Thymus (tissue), 11 donors: ENCODE measurements at regions not wholly inside any gene's neighbourhood (a gene's known extent, or its start where the extent isn't known, plus 50 kb on each side); places are given as distances from the start of the nearest gene placed in this dataset.

Source experiments
- DNase-seq, 9 donors: peaks; one replicate each; pipeline ENCODE4 v3.0.0-alpha.2; 2013; ENCODE audit warnings: low spot score in 9 of 9, low read depth in 6 of 9, missing footprints in 1 of 9
- H3K27ac ChIP-seq, 2 donors: one replicate each; pipeline ENCODE4 v1.5.1; 2013; ENCODE audit warnings: control low read depth in 1 of 2, low read depth in 1 of 2, low read length in 1 of 2, mild to moderate bottlenecking in 1 of 2, moderate library complexity in 1 of 2
- H3K27me3 ChIP-seq, 2 donors: one replicate each; pipeline ENCODE4 v1.5.1; 2013; ENCODE audit warnings: low read length in 1 of 2; ENCODE audit not compliant: control insufficient read depth in 2 of 2, insufficient read depth in 1 of 2
- H3K36me3 ChIP-seq, 2 donors: one replicate each; pipeline ENCODE4 v1.5.1; 2013; ENCODE audit warnings: low read length in 1 of 2, mild to moderate bottlenecking in 1 of 2, moderate library complexity in 1 of 2; ENCODE audit not compliant: control insufficient read depth in 2 of 2, insufficient read depth in 2 of 2
- H3K4me1 ChIP-seq, 2 donors: one replicate each; pipeline ENCODE4 v1.5.1; 2013; ENCODE audit warnings: low read length in 2 of 2; ENCODE audit not compliant: control insufficient read depth in 2 of 2, insufficient read depth in 2 of 2
- H3K4me3 ChIP-seq, 2 donors: one replicate each; pipeline ENCODE4 v1.5.1; 2013; ENCODE audit warnings: low read length in 2 of 2, control low read depth in 1 of 2, mild to moderate bottlenecking in 1 of 2
- H3K9me3 ChIP-seq, 2 donors: one replicate each; pipeline ENCODE4 v1.5.1; 2013; ENCODE audit warnings: low read length in 1 of 2, mild to moderate bottlenecking in 1 of 2; ENCODE audit not compliant: control insufficient read depth in 2 of 2, insufficient read depth in 1 of 2
- WGBS: extraction: QIAGEN DNeasy Blood & Tissue Kit; methylation state at CpG from one replicate; pipeline ENCODE4 v1.1.7; 2013; 5-methylcytosine and 5-hydroxymethylcytosine counted together
- donor health status: healthy.

GRCh38 chr17:77266891-77267341 lies 126.1 kb downstream of the SEC14L1 start:
- 70% methylated on average over 13 of the region's 13 CpGs for WGBS
- DNase-seq: no peak

GRCh38 chr17:77269696-77270681 lies 129.2 kb downstream of the SEC14L1 start:
- Histone ChIP-seq H3K36me3 (no peaks in the 10 kb centered on the region), H3K27ac (no peak overlapping the region), H3K9me3 (peaks cover 1 to 5% of the 10 kb centered on the region in 2 donors), H3K4me1 (peaks cover 0 to 3% of the 10 kb centered on the region in 2 donors), H3K4me3 (no peak overlapping the region), H3K27me3 (no peaks in the 10 kb centered on the region)
- WGBS: 97% methylated on average over 18 of the region's 18 CpGs
- DNase-seq: no peak

More at GRCh38 chr17:77266891-77267341, 126.1 kb downstream of the SEC14L1 start:
- no peaks in the 10 kb centered on the region for H3K27me3 ChIP-seq
- no peaks in the 10 kb centered on the region for H3K9me3 ChIP-seq
- no peaks in the 10 kb centered on the region for H3K36me3 ChIP-seq
- no peak overlapping the region for H3K4me3 ChIP-seq
- H3K27ac ChIP-seq: no peak overlapping the region
- H3K4me1 ChIP-seq: peaks cover 0 to 4% of the 10 kb centered on the region in 2 donors

- Histone ChIP-seq H3K27me3 (no peaks in the 10 kb centered on the region), H3K4me3 (no peak overlapping the region), H3K36me3 (no peaks in the 10 kb centered on the region), H3K27ac (no peak overlapping the region), H3K9me3 (peaks cover 1 to 5% of the 10 kb centered on the region in 2 donors), H3K4me1 (no peaks in the 10 kb centered on the region)
- DNase-seq: no peak
- 93% methylated on average over 8 of the region's 8 CpGs for WGBS
Measured at GRCh38 chr17:77271411-77271810, 130.6 kb downstream of the SEC14L1 start.

- no peak overlapping the region for H3K27ac ChIP-seq
- WGBS: 92% methylated on average over 7 of the region's 7 CpGs
- H3K36me3 ChIP-seq: no peaks in the 10 kb centered on the region
- DNase-seq: no peak
- no peaks in the 10 kb centered on the region for H3K4me1 ChIP-seq
- no peak overlapping the region for H3K4me3 ChIP-seq
- no peaks in the 10 kb centered on the region for H3K27me3 ChIP-seq
- H3K9me3 ChIP-seq: peaks cover 1 to 5% of the 10 kb centered on the region in 2 donors
Measured at GRCh38 chr17:77273397-77274085, 132.8 kb downstream of the SEC14L1 start.

GRCh38 chr17:77274096-77274845 lies 133.5 kb downstream of the SEC14L1 start:
- WGBS: 86% methylated on average over 17 of the region's 17 CpGs
- Histone ChIP-seq H3K4me3 (no peak overlapping the region), H3K9me3 (peaks cover 1 to 5% of the 10 kb centered on the region in 2 donors), H3K4me1 (no peaks in the 10 kb centered on the region), H3K27me3 (no peaks in the 10 kb centered on the region), H3K27ac (no peak overlapping the region), H3K36me3 (no peaks in the 10 kb centered on the region)
- DNase-seq: no peak

- H3K4me1 ChIP-seq: peaks cover 12 to 36% of the 10 kb centered on the region in 2 donors
- no peak for DNase-seq
- H3K9me3 ChIP-seq: no peaks in the 10 kb centered on the region
- H3K36me3 ChIP-seq: no peaks in the 10 kb centered on the region
- H3K27me3 ChIP-seq: peaks cover 3 to 28% of the 10 kb centered on the region in 2 donors
- no peak overlapping the region for H3K4me3 ChIP-seq
- H3K27ac ChIP-seq: no peak overlapping the region
- 75% methylated on average over 20 of the region's 20 CpGs for WGBS
Measured at GRCh38 chr17:77279448-77280303, 138.9 kb downstream of the SEC14L1 start.

- no peak overlapping the region for H3K27ac ChIP-seq
- H3K4me1 ChIP-seq: peaks cover 12 to 40% of the 10 kb centered on the region in 2 donors
- no peak for DNase-seq
- H3K27me3 ChIP-seq: peaks cover 3 to 28% of the 10 kb centered on the region in 2 donors
- WGBS: 18% methylated on average over 63 of the region's 63 CpGs
- H3K9me3 ChIP-seq: no peaks in the 10 kb centered on the region
- H3K36me3 ChIP-seq: no peaks in the 10 kb centered on the region
- H3K4me3 ChIP-seq: peak overlapping the region in 1 of 2 donors; percentile 53
Measured at GRCh38 chr17:77280304-77281121, 139.7 kb downstream of the SEC14L1 start.
